ENCODE measurements at regions not wholly inside any gene's neighbourhood (a gene's known extent, or its start where the extent isn't known, plus 50 kb on each side); places are given as distances from the start of the nearest gene placed in this dataset.

- TF ChIP-seq CTCF (conservative IDR thresholded peaks at IDR 0.05; ENCODE audit: low read depth in 2 of 2) (no peak), ETS1 (IDR thresholded peaks at IDR 0.05) (0 out of 2 replicates have a peak, but pooled peaks have one; percentile 46), POLR2AphosphoS5 (IDR thresholded peaks at IDR 0.05; ENCODE audit: low read depth) (no peak), STAT1 (IDR thresholded peaks at IDR 0.05; ENCODE audit: unreplicated experiment) (no peak), EZH2phosphoT487 (IDR thresholded peaks at IDR 0.05; ENCODE audit: unreplicated experiment) (no peak), EZH2 (IDR thresholded peaks at IDR 0.05; ENCODE audit: low read depth, unreplicated experiment) (no peak), NANOG (IDR thresholded peaks at IDR 0.05; ENCODE audit: borderline replicate concordance) (no peak), CREB1 (CRISPR knock-in tag; IDR thresholded peaks at IDR 0.05; ENCODE audit: low read depth) (no peak), ZNF114 (CRISPR knock-in tag; IDR thresholded peaks at IDR 0.05) (no peak), JUNB (IDR thresholded peaks at IDR 0.05; ENCODE audit: unreplicated experiment) (no peak), REST (IDR thresholded peaks at IDR 0.05; ENCODE audit: unreplicated experiment) (no peak)
Observed at GRCh38 chr5:29150840-29151239, 2042.6 kb upstream of the CDH6 start.

All from GM23338 (cell line).